HepG2 (cell line): ENCODE measurements at regions not wholly inside any gene's neighbourhood (a gene's known extent, or its start where the extent isn't known, plus 50 kb on each side); places are given as distances from the start of the nearest gene placed in this dataset.

ENCODE experiments used
- FOSL2 ChIP-seq: sonication (generic); formaldehyde crosslinking; IDR thresholded peaks from 2 replicates; pipeline ENCODE4 v1.4.0; 2020; ENCODE audit warnings: missing genetic modification reagents
- HCFC1 ChIP-seq: fragments of 150-350 bp; IDR thresholded peaks from 2 replicates; pipeline ENCODE4 v1.6.1; 2014; ENCODE audit warnings: low read depth, low read length
- ISL2 ChIP-seq: sonication (generic); formaldehyde crosslinking; IDR thresholded peaks from 2 replicates; pipeline ENCODE4 v1.5.0; 2020; ENCODE audit warnings: missing genetic modification reagents
- MXI1 ChIP-seq: IDR thresholded peaks from 3 replicates; pipeline ENCODE4 v1.6.1; 2012; ENCODE audit warnings: low read depth, low read length, inconsistent platforms, borderline replicate concordance
- POLR2AphosphoS5 ChIP-seq: IDR thresholded peaks from 2 replicates; pipeline ENCODE4 v1.6.1; 2012; ENCODE audit warnings: low read depth, low read length
- SMARCE1 ChIP-seq: fragments of 450-650 bp; IDR thresholded peaks from 2 replicates; pipeline ENCODE4 v1.6.1; 2017; ENCODE audit warnings: borderline replicate concordance
- TAF1 ChIP-seq: sonication (generic); formaldehyde crosslinking; IDR thresholded peaks from 2 replicates; pipeline ENCODE4 v1.4.0; 2020; ENCODE audit warnings: missing genetic modification reagents
- ZFX ChIP-seq: sonication (generic); formaldehyde crosslinking; IDR thresholded peaks from 2 replicates; pipeline ENCODE4 v1.4.0; 2020; ENCODE audit warnings: mild to moderate bottlenecking, low read depth, missing genetic modification reagents, moderate library complexity
- ZNF274 ChIP-seq: sonication (generic); formaldehyde crosslinking; IDR thresholded peaks from 2 replicates; pipeline ENCODE4 v1.5.1; 2020; ENCODE audit warnings: mild to moderate bottlenecking, missing genetic modification reagents
- TF ChIP-seq, protein P1 (sequence below): sonication (generic); formaldehyde crosslinking; IDR thresholded peaks from 2 replicates; pipeline ENCODE4 v1.4.0; 2020; ENCODE audit warnings: mild to moderate bottlenecking, missing genetic modification reagents, borderline replicate concordance
- TF ChIP-seq, protein P2 (sequence below): sonication (generic); formaldehyde crosslinking; IDR thresholded peaks from 2 replicates; pipeline ENCODE4 v1.4.0; 2020; ENCODE audit warnings: missing genetic modification reagents
- TF ChIP-seq, protein P3 (sequence below): sonication (generic); formaldehyde crosslinking; IDR thresholded peaks from 2 replicates; pipeline ENCODE4 v1.5.0; 2020; ENCODE audit warnings: mild to moderate bottlenecking, missing genetic modification reagents, moderate library complexity

DNA sequence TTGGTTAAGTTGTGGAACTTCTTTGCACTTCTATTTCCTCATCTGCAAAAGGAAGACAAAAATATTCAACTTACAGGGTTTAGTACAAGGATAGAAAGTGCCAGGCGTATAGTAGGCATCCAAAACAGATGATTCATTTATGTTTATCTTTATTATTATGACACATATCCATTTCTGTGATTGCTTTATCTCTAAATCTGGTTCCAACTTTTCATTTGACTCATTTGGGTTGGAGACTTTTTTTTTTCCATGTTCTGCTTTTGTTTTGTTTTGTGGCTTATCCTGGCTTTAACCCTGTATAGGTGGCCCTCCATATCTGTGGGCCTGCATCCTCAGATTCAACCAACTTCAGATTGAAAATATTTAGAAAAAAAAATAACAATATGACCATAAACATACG lies 186.7 kb upstream of the SLC24A2 start:
- TF ChIP-seq, protein P1, sequence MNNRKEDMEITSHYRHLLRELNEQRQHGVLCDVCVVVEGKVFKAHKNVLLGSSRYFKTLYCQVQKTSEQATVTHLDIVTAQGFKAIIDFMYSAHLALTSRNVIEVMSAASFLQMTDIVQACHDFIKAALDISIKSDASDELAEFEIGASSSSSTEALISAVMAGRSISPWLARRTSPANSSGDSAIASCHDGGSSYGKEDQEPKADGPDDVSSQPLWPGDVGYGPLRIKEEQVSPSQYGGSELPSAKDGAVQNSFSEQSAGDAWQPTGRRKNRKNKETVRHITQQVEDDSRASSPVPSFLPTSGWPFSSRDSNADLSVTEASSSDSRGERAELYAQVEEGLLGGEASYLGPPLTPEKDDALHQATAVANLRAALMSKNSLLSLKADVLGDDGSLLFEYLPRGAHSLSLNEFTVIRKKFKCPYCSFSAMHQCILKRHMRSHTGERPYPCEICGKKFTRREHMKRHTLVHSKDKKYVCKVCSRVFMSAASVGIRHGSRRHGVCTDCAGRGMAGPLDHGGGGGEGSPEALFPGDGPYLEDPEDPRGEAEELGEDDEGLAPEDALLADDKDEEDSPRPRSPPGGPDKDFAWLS (CRISPR knock-in tag) = no peak
- TF ChIP-seq, protein P2, sequence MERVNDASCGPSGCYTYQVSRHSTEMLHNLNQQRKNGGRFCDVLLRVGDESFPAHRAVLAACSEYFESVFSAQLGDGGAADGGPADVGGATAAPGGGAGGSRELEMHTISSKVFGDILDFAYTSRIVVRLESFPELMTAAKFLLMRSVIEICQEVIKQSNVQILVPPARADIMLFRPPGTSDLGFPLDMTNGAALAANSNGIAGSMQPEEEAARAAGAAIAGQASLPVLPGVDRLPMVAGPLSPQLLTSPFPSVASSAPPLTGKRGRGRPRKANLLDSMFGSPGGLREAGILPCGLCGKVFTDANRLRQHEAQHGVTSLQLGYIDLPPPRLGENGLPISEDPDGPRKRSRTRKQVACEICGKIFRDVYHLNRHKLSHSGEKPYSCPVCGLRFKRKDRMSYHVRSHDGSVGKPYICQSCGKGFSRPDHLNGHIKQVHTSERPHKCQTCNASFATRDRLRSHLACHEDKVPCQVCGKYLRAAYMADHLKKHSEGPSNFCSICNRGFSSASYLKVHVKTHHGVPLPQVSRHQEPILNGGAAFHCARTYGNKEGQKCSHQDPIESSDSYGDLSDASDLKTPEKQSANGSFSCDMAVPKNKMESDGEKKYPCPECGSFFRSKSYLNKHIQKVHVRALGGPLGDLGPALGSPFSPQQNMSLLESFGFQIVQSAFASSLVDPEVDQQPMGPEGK (CRISPR knock-in tag) = no peak
- TF ChIP-seq FOSL2 (CRISPR knock-in tag) = no peak
- no peak for TF ChIP-seq POLR2AphosphoS5
- TF ChIP-seq SMARCE1 = no peak
- TF ChIP-seq ZNF274 (CRISPR knock-in tag) = no peak
- TF ChIP-seq, protein P3, sequence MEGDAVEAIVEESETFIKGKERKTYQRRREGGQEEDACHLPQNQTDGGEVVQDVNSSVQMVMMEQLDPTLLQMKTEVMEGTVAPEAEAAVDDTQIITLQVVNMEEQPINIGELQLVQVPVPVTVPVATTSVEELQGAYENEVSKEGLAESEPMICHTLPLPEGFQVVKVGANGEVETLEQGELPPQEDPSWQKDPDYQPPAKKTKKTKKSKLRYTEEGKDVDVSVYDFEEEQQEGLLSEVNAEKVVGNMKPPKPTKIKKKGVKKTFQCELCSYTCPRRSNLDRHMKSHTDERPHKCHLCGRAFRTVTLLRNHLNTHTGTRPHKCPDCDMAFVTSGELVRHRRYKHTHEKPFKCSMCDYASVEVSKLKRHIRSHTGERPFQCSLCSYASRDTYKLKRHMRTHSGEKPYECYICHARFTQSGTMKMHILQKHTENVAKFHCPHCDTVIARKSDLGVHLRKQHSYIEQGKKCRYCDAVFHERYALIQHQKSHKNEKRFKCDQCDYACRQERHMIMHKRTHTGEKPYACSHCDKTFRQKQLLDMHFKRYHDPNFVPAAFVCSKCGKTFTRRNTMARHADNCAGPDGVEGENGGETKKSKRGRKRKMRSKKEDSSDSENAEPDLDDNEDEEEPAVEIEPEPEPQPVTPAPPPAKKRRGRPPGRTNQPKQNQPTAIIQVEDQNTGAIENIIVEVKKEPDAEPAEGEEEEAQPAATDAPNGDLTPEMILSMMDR (CRISPR knock-in tag) = no peak
- no peak for TF ChIP-seq HCFC1
- no peak for TF ChIP-seq MXI1
- TF ChIP-seq TAF1 = no peak
- TF ChIP-seq ISL2 = no peak
- TF ChIP-seq ZFX (CRISPR knock-in tag) = no peak
